Calu3 (cell line): ENCODE measurements at regions not wholly inside any gene's neighbourhood (a gene's known extent, or its start where the extent isn't known, plus 50 kb on each side); places are given as distances from the start of the nearest gene placed in this dataset.

Experiments
- BruUV-seq: library from RNA; stranded (reverse); fragments of 400-500 nt; replicated peaks from 2 replicates; lab custom pipeline; 2021; lab: Mats Ljungman, UMichigan
- CTCF ChIA-PET: fragments of 300-600 bp; sonication (Branson Sonifier 250); formaldehyde crosslinking; loops from one replicate; lab custom pipeline; 2022; ENCODE audit warnings: antibody characterized with exemption; lab: Charles Lee
- DNase-seq: peaks from one replicate; pipeline ENCODE4 v3.0.0; 2022
- H3K27ac Mint-ChIP-seq: one replicate; pipeline ENCODE4 v1.8.0; 2022; ENCODE audit warnings: mixed read lengths; ENCODE audit not compliant: unreplicated experiment
- H3K27me3 Mint-ChIP-seq: one replicate; pipeline ENCODE4 v1.8.0; 2022; ENCODE audit warnings: mixed read lengths; ENCODE audit not compliant: unreplicated experiment
- H3K36me3 Mint-ChIP-seq: one replicate; pipeline ENCODE4 v1.8.0; 2022; ENCODE audit warnings: mild to moderate bottlenecking, moderate library complexity, mixed read lengths; ENCODE audit not compliant: insufficient read depth, unreplicated experiment
- H3K4me1 Mint-ChIP-seq: one replicate; pipeline ENCODE4 v1.8.0; 2022; ENCODE audit warnings: mild to moderate bottlenecking, low read depth, mixed read lengths; ENCODE audit not compliant: unreplicated experiment
- H3K4me3 Mint-ChIP-seq: one replicate; pipeline ENCODE4 v1.8.0; 2022; ENCODE audit warnings: mild to moderate bottlenecking, low read depth, moderate library complexity, mixed read lengths; ENCODE audit not compliant: unreplicated experiment
- H3K9me3 Mint-ChIP-seq: one replicate; pipeline ENCODE4 v1.8.0; 2022; ENCODE audit warnings: low read depth, mixed read lengths; ENCODE audit not compliant: unreplicated experiment
- CTCF ChIP-seq: fragments of 200-600 bp; IDR thresholded peaks from one replicate; pipeline ENCODE4 v1.8.0; 2022; ENCODE audit warnings: antibody characterized with exemption; ENCODE audit not compliant: unreplicated experiment
- intact Hi-C: fragments of 100-400 bp; cut with micrococcal nuclease; formaldehyde crosslinking; loops from one replicate; pipeline ENCODE4 v1.10.0; 2022; ENCODE audit not compliant: unreplicated experiment

- no TSS peak for BruUV-seq
- CTCF ChIA-PET = interaction anchor here (0.6 kb wide), 1 partner anchor 761 kb away, joined by 3 read pairs; no protein-coding TSS in a partner anchor
- H3K4me1 Mint-ChIP-seq = no peaks in the 10 kb centered on the region
- no peaks in the 10 kb centered on the region for H3K27me3 Mint-ChIP-seq
- no peak for TF ChIP-seq CTCF
- intact Hi-C loops = no loop called here
- no peak for DNase-seq
- H3K4me3 Mint-ChIP-seq = no peak overlapping the region
- no peak overlapping the region for H3K27ac Mint-ChIP-seq
- peaks cover 6% of the 10 kb centered on the region for H3K9me3 Mint-ChIP-seq
- no peaks in the 10 kb centered on the region for H3K36me3 Mint-ChIP-seq
These were observed 810.8 kb downstream of the OLFM4 start for GRCh38 chr13:53839461-53839860.

GRCh38 chr13:53844473-53845146 is 816.0 kb downstream of the OLFM4 start:
- BruUV-seq = no TSS peak
- H3K4me3 Mint-ChIP-seq = no peak overlapping the region
- no peaks in the 10 kb centered on the region for H3K36me3 Mint-ChIP-seq
- H3K27ac Mint-ChIP-seq = no peak overlapping the region
- TF ChIP-seq CTCF = no peak
- no peaks in the 10 kb centered on the region for H3K27me3 Mint-ChIP-seq
- CTCF ChIA-PET = no interaction called here
- H3K9me3 Mint-ChIP-seq = peaks cover 9% of the 10 kb centered on the region
- H3K4me1 Mint-ChIP-seq = no peaks in the 10 kb centered on the region
- intact Hi-C loops = no loop called here
- no peak for DNase-seq

- Mint-ChIP-seq H3K4me1 (no peaks in the 10 kb centered on the region), H3K27ac (no peak overlapping the region), H3K36me3 (no peaks in the 10 kb centered on the region), H3K4me3 (no peak overlapping the region), H3K27me3 (no peaks in the 10 kb centered on the region), H3K9me3 (peaks cover 13% of the 10 kb centered on the region)
- intact Hi-C loops = no loop called here
- CTCF ChIA-PET = no interaction called here
- no TSS peak for BruUV-seq
- TF ChIP-seq CTCF = no peak
- DNase-seq = no peak
These were observed 818.9 kb downstream of the OLFM4 start for GRCh38 chr13:53847502-53847901.

- Mint-ChIP-seq H3K4me3 (no peak overlapping the region), H3K4me1 (no peaks in the 10 kb centered on the region), H3K27me3 (no peaks in the 10 kb centered on the region), H3K36me3 (no peaks in the 10 kb centered on the region), H3K9me3 (peaks cover 11% of the 10 kb centered on the region), H3K27ac (no peak overlapping the region)
- DNase-seq = no peak
- no peak for TF ChIP-seq CTCF
- CTCF ChIA-PET = no interaction called here
- BruUV-seq = no TSS peak
- intact Hi-C loops = no loop called here
These were observed 819.9 kb downstream of the OLFM4 start for GRCh38 chr13:53848366-53848961.
